Neural cell (in vitro differentiated cells): ENCODE measurements at regions not wholly inside any gene's neighbourhood (a gene's known extent, or its start where the extent isn't known, plus 50 kb on each side); places are given as distances from the start of the nearest gene placed in this dataset.

ENCODE experiments used
- H2AFZ ChIP-seq: fragments of 200-600, 300-800 bp; sonication (generic), shearing (Covaris generic); 2 replicates; pipeline ENCODE4 v1.6.0; 2014; ENCODE audit warnings: low read depth, mild to moderate bottlenecking, antibody characterized with exemption, low read length, moderate library complexity
- H3F3A ChIP-seq: fragments of 200-600 bp; shearing (Covaris generic); 2 replicates; pipeline ENCODE4 v1.6.1; 2016; ENCODE audit warnings: mild to moderate bottlenecking, moderate library complexity, mixed read lengths, antibody characterized with exemption, low read length; ENCODE audit not compliant: insufficient read depth, poor library complexity, severe bottlenecking
- H3K27ac ChIP-seq: fragments of 200-600, 300-800 bp; sonication (generic), shearing (Covaris generic); 2 replicates; pipeline ENCODE4 v1.5.1; 2014; ENCODE audit warnings: mild to moderate bottlenecking, low read length, moderate library complexity
- H3K27me3 ChIP-seq: fragments of 300-800, 200-600 bp; sonication (generic), shearing (Covaris generic); 2 replicates; pipeline ENCODE4 v1.6.0; 2014; ENCODE audit warnings: mild to moderate bottlenecking, low read depth, low read length, moderate library complexity; ENCODE audit not compliant: insufficient read depth
- H3K36me3 ChIP-seq: fragments of 300-800, 200-600 bp; sonication (generic), shearing (Covaris generic); 2 replicates; pipeline ENCODE4 v1.5.1; 2014; ENCODE audit warnings: mild to moderate bottlenecking, antibody characterized with exemption, low read length, moderate library complexity; ENCODE audit not compliant: insufficient read depth
- H3K4me2 ChIP-seq: fragments of 300-800, 200-600 bp; sonication (generic), shearing (Covaris generic); 2 replicates; pipeline ENCODE4 v1.6.0; 2014; ENCODE audit warnings: mild to moderate bottlenecking, low read length
- H3K4me3 ChIP-seq: fragments of 300-800, 200-600 bp; sonication (generic), shearing (Covaris generic); 2 replicates; pipeline ENCODE4 v1.5.1; 2014; ENCODE audit warnings: mild to moderate bottlenecking, low read length, moderate library complexity
- H3K79me2 ChIP-seq: fragments of 200-600 bp; shearing (Covaris generic); replicated peaks from 2 replicates; pipeline ENCODE4 v1.6.0; 2014; ENCODE audit warnings: mild to moderate bottlenecking, low read length, moderate library complexity; ENCODE audit not compliant: insufficient read depth
- H3K9ac ChIP-seq: fragments of 300-800, 200-600 bp; sonication (generic), shearing (Covaris generic); 2 replicates; pipeline ENCODE4 v1.6.1; 2016; ENCODE audit warnings: mild to moderate bottlenecking, low read length, mixed read lengths
- H3K9me2 ChIP-seq: fragments of 200-600 bp; shearing (Covaris generic); 2 replicates; pipeline ENCODE4 v1.6.1; 2016; ENCODE audit warnings: mild to moderate bottlenecking, low read length, mixed read lengths; ENCODE audit not compliant: insufficient read depth
- H3K9me3 ChIP-seq: fragments of 200-600, 300-800 bp; sonication (generic), shearing (Covaris generic); 2 replicates; pipeline ENCODE4 v1.6.1; 2016; ENCODE audit warnings: mild to moderate bottlenecking, mixed run types, low read length, moderate library complexity, mixed read lengths
- H4K20me1 ChIP-seq: fragments of 200-600 bp; shearing (Covaris generic); 2 replicates; pipeline ENCODE4 v1.6.1; 2016; ENCODE audit warnings: mild to moderate bottlenecking, mixed run types; ENCODE audit not compliant: insufficient read depth
- CTCF ChIP-seq: fragments of 450-650 bp; IDR thresholded peaks from 2 replicates; pipeline ENCODE4 v1.5.1; 2014; ENCODE audit warnings: antibody characterized with exemption, mild to moderate bottlenecking, moderate library complexity; ENCODE audit not compliant: poor library complexity, severe bottlenecking
- EP300 ChIP-seq: fragments of 450-650 bp; conservative IDR thresholded peaks from 2 replicates; pipeline ENCODE4 v1.6.1; 2014; ENCODE audit warnings: antibody characterized with exemption, mild to moderate bottlenecking, moderate library complexity; ENCODE audit not compliant: poor library complexity, severe bottlenecking
- EZH2 ChIP-seq: fragments of 200-600, 300-800 bp; shearing (Covaris generic), sonication (generic); IDR thresholded peaks from 2 replicates; pipeline ENCODE4 v1.6.1; 2014; ENCODE audit warnings: antibody characterized with exemption, low read length, borderline replicate concordance, mild to moderate bottlenecking; ENCODE audit not compliant: insufficient read depth, poor library complexity, severe bottlenecking
- MXI1 ChIP-seq: fragments of 450-650 bp; conservative IDR thresholded peaks from 2 replicates; pipeline ENCODE4 v1.6.1; 2014; ENCODE audit warnings: antibody characterized with exemption, mild to moderate bottlenecking; ENCODE audit not compliant: poor library complexity, severe bottlenecking
- POLR2AphosphoS5 ChIP-seq: IDR thresholded peaks from 2 replicates; pipeline ENCODE4 v1.6.1; 2012
- RAD21 ChIP-seq: fragments of 450-650 bp; conservative IDR thresholded peaks from 2 replicates; pipeline ENCODE4 v1.6.1; 2014; ENCODE audit warnings: antibody characterized with exemption, mild to moderate bottlenecking, moderate library complexity
- REST ChIP-seq: IDR thresholded peaks from 2 replicates; pipeline ENCODE4 v1.6.1; 2012; ENCODE audit warnings: borderline replicate concordance
- SMC3 ChIP-seq: fragments of 450-650 bp; conservative IDR thresholded peaks from 2 replicates; pipeline ENCODE4 v1.6.1; 2014; ENCODE audit warnings: antibody characterized with exemption, mild to moderate bottlenecking, moderate library complexity; ENCODE audit not compliant: poor library complexity
- TAF1 ChIP-seq: IDR thresholded peaks from 2 replicates; pipeline ENCODE4 v1.6.1; 2012; ENCODE audit warnings: low read depth

GRCh38 chr11:104549019-104549418, 349.2 kb downstream of the CASP12 start:
- no peaks in the 10 kb centered on the region for H3K27me3 ChIP-seq

GRCh38 chr11:104547996-104548661, 350.1 kb downstream of the CASP12 start:
- Histone ChIP-seq H3K79me2 (no peaks in the 10 kb centered on the region), H3F3A (no peaks in the 10 kb centered on the region), H3K9me3 (no peaks in the 10 kb centered on the region), H4K20me1 (no peaks in the 10 kb centered on the region), H3K4me3 (no peak overlapping the region), H2AFZ (no peak overlapping the region), H3K9me2 (no peaks in the 10 kb centered on the region), H3K36me3 (no peaks in the 10 kb centered on the region), H3K9ac (no peak overlapping the region), H3K27me3 (no peaks in the 10 kb centered on the region), H3K4me2 (no peak overlapping the region), H3K27ac (no peak overlapping the region)
- TF ChIP-seq EP300 = no peak
- TF ChIP-seq REST = no peak
- TF ChIP-seq EZH2 = no peak

More at GRCh38 chr11:104549019-104549418, 349.2 kb downstream of the CASP12 start:
- Histone ChIP-seq H3K9ac (no peak overlapping the region), H3K36me3 (no peaks in the 10 kb centered on the region), H3K4me2 (no peak overlapping the region), H3K79me2 (no peaks in the 10 kb centered on the region), H3F3A (no peaks in the 10 kb centered on the region), H4K20me1 (no peaks in the 10 kb centered on the region), H3K27ac (no peak overlapping the region), H3K9me3 (no peaks in the 10 kb centered on the region), H3K9me2 (no peaks in the 10 kb centered on the region), H3K4me3 (no peak overlapping the region), H2AFZ (no peak overlapping the region)
- TF ChIP-seq EP300 (no peak), MXI1 (no peak), CTCF (no peak), RAD21 (no peak), POLR2AphosphoS5 (no peak), SMC3 (no peak), TAF1 (no peak), REST (no peak), EZH2 (no peak)
